Stimulated activated CD8-positive, alpha-beta memory T cell treated with anti-CD3 and anti-CD28 coated beads, Interleukin-15, amount 100 ng/mL, for 24 hours (primary cell): ENCODE measurements at regions not wholly inside any gene's neighbourhood (a gene's known extent, or its start where the extent isn't known, plus 50 kb on each side); places are given as distances from the start of the nearest gene placed in this dataset.
"Not testable (repeated sequence)": the region's sequence is repeated elsewhere in the genome, so short reads cannot be mapped to it uniquely, and the experiment has no call there.

ENCODE experiments used
- DNase-seq: peaks from one replicate; pipeline ENCODE4 v3.0.0-alpha.2; 2020; ENCODE audit warnings: low read depth

GRCh38 chr7:68707159-68707558 is 891.1 kb upstream of the AUTS2 start:
- no peak for DNase-seq

- no peak for DNase-seq
Observed at GRCh38 chr7:68707958-68708357, 890.3 kb upstream of the AUTS2 start.

- DNase-seq: no peak
Observed at GRCh38 chr7:68712956-68713495, 885.2 kb upstream of the AUTS2 start.

- DNase-seq: not testable (repeated sequence)
Observed at GRCh38 chr7:68714135-68714534, 884.1 kb upstream of the AUTS2 start.

- no peak for DNase-seq
Observed at GRCh38 chr7:68715907-68716306, 882.4 kb upstream of the AUTS2 start.

GRCh38 chr7:68717176-68717575 is 881.1 kb upstream of the AUTS2 start:
- DNase-seq: no peak

DNA sequence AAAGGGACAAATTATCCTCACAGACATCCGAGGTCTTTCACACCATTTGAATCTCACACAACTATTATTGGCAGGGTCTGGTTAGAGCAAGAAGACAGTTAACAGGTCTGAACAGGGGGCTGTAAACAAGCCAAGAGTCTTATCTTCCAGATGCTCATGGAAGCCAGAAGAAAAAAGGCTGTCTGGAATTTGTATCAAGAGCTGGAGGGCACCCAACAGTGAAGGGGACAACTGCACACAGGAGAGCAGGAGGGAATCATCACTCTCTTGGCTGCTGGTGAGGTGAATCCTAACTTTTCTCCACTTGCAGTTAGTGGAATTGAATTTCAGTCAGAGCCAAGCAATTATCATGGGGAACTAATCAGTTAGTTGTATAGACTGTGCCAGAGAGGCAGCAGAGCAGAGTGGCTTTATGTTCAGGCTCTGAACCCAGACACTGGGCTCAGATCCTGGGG is 880.2 kb upstream of the AUTS2 start:
- DNase-seq: no peak

GRCh38 chr7:68720697-68721096 is 877.6 kb upstream of the AUTS2 start:
- DNase-seq: no peak

DNA sequence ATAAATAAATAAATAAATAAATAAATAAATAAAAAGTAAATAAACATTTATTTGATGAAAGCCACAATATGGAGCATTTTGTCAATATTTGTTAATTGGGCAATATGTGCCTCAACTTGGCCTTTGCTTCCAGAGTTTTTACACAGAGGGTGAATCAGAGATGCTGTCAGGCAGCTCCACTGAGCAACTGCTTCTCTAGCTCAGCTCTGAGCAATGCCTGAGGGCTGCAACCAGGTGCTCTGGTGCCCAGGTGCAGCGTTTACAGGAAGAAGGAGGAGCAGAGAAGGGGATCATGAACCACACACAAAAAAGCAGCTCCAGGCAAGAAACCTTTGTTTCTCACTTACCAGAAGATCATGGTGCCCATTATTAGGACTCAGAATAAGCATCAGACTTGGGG is 876.2 kb upstream of the AUTS2 start:
- no peak for DNase-seq

DNA sequence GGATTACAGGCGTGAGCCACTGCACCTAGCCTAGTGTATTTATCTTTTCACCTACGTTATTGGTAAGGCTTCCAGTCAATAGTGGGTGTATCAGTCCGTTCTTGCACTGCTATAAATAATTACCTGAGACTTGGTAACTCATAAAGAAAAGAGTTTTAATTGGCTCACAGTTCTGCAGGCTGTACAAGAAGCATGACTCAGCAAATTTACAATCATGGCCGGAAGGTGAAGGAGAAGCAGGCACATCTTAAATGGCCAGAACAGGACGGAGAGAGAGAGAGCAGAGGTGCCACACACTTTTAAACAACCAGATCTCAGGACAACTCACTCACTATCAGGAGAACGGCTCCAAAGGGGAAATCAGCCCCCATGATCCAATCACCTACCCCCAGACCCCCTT is 873.3 kb upstream of the AUTS2 start:
- no peak for DNase-seq

GRCh38 chr7:68725843-68726785 is 872.2 kb upstream of the AUTS2 start:
- DNase-seq: no peak

DNA sequence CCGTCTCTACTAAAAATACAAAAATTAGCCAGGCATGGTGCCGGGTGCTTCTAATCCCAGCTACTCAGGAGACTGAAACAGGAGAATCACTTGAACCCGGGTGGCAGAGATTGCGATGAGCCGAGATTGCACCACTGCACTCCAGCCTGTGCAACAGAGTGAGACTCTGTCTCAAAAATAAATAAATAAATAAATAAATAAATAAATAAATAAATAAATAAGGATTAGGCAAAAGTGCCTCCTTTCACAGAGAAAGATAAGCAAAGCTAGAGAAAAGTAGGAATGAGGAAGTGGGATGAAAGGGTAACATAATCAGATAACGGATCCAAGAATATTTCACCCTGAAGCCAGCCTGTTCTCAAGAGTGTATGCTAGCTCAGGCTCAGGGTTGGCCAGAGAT is 869.6 kb upstream of the AUTS2 start:
- not testable (repeated sequence) for DNase-seq

DNA sequence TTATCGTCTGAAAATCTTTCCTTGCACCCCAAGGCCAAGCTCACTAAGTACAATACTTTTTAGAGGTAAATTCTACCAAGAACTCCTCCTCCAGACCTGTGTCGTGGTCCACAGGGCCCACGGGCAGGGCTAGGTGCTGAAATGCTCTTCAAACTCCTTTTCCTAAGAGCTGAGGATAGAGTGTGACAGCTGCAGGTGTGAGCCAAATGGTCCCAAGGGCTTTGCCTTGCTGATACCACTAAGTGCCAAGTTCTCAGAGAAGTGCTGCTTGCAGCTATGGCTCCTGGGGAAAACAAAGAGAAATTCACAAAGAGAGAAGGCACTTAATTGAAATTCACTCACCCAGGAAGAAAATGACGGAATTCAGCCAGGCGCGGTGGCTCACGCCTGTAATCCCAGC is 868.9 kb upstream of the AUTS2 start:
- DNase-seq: no peak

GRCh38 chr7:68730194-68730593 is 868.1 kb upstream of the AUTS2 start:
- no peak for DNase-seq

DNA sequence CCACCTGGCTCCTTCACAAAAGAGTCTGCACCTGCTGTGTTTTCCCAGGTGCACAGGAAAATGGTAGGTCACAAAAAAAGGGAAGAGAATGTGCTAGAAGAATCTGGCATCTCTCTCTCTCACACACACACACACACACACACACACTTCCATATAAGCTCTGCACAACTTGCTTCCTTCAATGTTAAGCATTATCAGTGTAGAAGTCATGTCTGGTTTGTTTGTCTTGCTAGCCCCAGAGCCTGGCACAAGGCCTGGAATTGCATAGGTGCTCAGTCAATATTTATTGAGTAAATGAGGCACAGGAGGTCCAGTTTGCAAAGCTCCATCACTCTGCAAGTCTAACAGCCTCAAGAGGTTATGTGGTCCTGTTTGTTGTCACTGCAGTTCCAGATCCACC is 867.3 kb upstream of the AUTS2 start:
- no peak for DNase-seq

DNA sequence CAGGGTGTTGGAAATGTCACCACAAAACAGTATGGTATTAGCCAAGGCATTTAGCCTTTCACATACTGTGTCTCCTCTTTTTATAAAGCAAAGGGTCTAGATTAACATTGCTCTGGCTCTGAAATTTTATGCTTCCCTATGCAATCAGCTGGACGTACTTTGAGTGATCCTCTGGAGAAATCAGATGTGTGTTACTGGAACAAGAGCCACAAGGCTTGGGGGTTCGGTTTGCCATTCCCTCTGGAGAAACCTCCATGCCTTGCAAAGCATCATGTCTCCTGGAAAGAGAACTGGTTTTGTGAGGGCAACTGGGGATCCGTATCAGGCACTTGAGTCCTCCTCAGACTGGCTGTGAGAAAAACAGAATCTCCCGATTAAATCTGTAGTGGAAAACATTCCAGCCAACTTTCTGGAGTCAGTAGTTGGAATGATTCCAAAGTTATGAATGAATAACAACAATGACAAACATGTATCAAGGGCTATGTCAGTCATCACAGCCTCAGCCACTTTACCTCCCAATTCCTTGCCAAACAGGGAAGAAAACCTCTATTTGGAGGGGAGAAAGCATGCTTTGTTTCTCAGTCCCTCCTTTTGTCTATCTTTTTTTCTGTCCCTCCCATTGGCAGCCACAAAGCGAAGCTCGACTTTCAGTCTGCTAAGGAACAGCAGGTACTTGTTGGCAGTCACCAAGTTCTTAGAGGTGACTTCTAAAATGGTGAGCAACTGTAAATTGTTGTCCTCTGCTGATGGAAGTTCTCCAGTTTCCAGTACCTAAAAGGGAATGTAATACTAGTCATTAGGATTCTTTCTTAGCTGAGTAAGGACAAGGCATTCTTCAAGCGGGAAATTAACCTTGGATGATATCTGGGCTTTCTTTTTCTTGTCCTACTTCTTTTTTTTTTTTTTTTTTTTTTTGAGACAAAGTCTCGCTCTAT is 864.8 kb upstream of the AUTS2 start:
- DNase-seq: no peak

GRCh38 chr7:68734431-68734830 is 863.8 kb upstream of the AUTS2 start:
- DNase-seq: no peak

DNA sequence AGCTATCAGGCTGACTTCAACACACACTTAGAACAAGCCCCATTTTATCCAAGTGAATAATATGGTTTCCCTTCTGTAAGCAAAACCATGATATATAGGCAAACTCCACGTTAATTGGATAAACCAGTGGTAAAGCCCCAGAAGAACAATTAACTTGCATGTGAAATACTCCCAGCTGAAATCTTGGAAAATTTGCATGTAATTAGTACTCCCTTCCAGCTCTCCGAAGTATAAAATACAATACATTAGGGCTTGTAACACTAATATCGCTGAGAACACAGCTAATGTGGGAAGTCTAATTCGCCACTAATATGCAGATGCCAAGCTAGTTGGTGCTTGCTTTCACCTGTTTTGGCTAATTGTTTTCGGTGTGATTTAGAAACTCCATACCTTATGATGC is 859.0 kb upstream of the AUTS2 start:
- no peak for DNase-seq

- DNase-seq: no peak
Observed at GRCh38 chr7:68744036-68744435, 854.2 kb upstream of the AUTS2 start.

GRCh38 chr7:68748934-68749900 is 849.1 kb upstream of the AUTS2 start:
- no peak for DNase-seq

GRCh38 chr7:68752485-68753178 is 845.6 kb upstream of the AUTS2 start:
- DNase-seq: no peak
